OCI-LY3 (cell line): ENCODE measurements at regions not wholly inside any gene's neighbourhood (a gene's known extent, or its start where the extent isn't known, plus 50 kb on each side); places are given as distances from the start of the nearest gene placed in this dataset.

Experiments used
- EZH2phosphoT487 ChIP-seq: fragments of 200-600 bp; shearing (Covaris generic); IDR thresholded peaks from 2 replicates; pipeline ENCODE4 v1.6.1; 2018; ENCODE audit warnings: antibody characterized with exemption, mixed run types, low read depth
- TF ChIP-seq, protein P1 (sequence below): fragments of 200-600, 300-600 bp; sonication (generic); IDR thresholded peaks from 2 replicates; pipeline ENCODE4 v1.5.1; 2014; ENCODE audit warnings: antibody characterized with exemption, low read length, low read depth

DNA sequence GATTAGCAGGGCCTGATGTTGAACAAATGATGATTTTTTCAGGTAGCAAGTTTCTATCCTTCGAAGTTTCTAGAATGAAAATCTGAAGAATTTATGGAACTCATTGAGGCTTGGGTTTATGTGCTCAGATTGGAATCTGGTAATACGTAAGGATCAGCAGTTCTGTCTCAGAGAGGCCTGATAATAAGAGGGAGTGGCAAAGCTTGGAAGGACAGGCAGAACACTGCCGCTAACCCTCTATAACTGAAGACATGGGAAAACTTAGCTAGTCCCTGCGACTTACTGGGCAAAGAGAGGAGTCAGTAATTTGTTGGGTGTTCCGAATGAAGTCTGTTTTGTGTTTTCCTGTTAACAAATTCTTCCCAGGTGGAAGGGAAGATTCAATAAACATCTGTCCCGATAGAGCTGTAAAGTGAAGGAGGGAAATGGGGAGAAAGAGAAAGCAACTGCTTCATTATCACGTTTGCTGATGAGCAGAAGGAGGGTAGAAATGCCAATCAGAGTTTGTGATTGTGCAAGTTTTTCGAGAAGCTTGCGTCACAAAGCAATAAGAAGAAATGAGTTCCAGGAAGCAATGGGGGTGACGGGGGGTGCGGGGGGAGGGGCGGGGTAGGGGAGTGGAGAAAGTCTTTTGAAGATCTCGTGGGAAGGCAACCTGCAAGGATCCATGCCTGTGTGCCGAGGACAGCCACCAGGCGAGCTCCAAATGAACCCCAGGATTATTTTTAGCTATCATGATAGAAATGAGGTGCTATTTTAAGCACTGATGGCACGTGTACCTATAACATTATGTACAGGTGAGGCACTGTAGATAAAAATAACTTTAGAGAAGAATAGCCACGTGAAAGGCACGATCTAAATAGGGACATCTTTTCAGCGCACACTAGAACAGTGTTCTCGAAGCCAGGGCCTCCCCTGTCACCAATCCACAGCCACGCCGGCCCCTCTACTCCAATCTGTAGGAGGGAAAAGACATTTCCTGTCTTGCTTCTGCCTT lies 224.1 kb downstream of the FGF9 start:
- TF ChIP-seq, protein P1, sequence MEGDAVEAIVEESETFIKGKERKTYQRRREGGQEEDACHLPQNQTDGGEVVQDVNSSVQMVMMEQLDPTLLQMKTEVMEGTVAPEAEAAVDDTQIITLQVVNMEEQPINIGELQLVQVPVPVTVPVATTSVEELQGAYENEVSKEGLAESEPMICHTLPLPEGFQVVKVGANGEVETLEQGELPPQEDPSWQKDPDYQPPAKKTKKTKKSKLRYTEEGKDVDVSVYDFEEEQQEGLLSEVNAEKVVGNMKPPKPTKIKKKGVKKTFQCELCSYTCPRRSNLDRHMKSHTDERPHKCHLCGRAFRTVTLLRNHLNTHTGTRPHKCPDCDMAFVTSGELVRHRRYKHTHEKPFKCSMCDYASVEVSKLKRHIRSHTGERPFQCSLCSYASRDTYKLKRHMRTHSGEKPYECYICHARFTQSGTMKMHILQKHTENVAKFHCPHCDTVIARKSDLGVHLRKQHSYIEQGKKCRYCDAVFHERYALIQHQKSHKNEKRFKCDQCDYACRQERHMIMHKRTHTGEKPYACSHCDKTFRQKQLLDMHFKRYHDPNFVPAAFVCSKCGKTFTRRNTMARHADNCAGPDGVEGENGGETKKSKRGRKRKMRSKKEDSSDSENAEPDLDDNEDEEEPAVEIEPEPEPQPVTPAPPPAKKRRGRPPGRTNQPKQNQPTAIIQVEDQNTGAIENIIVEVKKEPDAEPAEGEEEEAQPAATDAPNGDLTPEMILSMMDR = no peak
- TF ChIP-seq EZH2phosphoT487 = no peak
